HG02943 (cell line): ENCODE measurements at regions not wholly inside any gene's neighbourhood (a gene's known extent, or its start where the extent isn't known, plus 50 kb on each side); places are given as distances from the start of the nearest gene placed in this dataset.
"Not testable (repeated sequence)": the region's sequence is repeated elsewhere in the genome, so short reads cannot be mapped to it uniquely, and the experiment has no call there.

ENCODE experiments used
- ATAC-seq: cut with Tn5 transposase; IDR thresholded peaks from one replicate; pipeline ENCODE4 v1.9.1; 2021; ENCODE audit warnings: mild to moderate bottlenecking, low read depth, moderate library complexity; ENCODE audit not compliant: unreplicated experiment

DNA sequence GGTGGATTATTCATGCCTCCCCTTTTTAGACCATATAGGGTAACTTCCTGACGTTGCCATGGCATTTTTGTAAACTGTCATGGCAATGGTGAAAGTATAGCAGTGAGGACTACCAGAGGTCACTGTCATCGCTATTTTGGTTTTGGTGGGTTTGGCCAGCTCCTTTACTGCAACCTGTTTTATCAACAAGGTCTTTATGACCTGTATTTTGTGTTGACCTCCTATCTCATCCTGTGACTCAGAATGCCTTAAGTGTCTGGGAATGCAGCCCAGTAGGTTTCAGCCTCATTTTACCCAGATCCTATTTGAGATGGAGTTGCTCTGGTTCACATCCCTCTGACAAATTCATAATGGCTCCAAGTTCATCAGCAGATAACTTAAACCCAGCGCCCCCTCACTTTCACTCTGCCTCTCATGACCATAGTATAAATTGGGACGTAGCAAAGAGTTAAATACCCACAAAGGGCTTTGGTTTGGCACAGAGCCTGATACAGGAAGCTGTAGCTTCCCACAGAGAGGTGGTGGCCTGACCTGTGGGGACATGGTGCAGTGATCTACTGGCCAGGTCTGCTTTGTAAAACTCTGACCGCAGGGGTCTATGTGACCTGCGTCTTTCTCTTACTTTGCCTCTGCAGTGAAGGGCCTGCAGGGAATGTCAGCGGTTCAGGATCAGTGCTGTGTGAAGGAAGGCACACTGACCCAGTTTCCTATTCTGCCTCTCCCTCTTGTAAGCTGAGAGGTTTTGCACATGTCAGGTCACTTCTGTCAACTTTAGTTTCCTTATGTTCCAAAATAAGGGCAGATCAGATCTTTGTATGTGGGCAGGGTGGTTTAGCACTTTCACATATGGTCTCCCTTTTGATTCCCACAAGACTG, 78.1 kb upstream of the ZNF644 start:
- no peak for ATAC-seq

DNA sequence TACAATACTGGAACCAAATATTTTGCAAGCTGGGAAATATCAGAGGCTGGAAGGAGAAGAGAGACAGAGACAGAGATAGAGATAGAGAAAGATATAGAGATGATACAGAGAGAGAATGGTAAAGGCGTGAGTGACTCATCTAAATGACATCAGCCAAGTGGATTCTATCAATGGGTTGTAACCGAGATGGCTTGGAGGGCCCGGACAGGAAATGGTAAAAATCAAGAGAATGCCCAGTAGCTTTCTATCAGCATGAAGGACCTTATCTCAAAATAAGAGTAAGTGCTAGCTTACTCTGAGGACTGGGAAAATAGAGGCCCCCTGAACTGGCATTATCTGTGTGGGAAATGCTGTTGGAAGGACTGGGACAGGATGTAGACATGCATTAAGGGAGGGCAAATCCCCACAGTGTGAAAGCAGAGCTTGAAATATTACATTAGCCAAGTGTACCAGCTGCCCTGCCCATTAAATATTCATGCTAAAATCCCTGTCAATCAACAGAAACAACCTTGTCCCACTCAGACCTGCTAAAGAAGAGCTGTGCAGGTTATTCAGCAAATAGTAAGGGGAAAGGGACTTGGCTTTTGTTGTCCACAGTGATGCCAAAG, 76.6 kb upstream of the ZNF644 start:
- ATAC-seq: no peak

DNA sequence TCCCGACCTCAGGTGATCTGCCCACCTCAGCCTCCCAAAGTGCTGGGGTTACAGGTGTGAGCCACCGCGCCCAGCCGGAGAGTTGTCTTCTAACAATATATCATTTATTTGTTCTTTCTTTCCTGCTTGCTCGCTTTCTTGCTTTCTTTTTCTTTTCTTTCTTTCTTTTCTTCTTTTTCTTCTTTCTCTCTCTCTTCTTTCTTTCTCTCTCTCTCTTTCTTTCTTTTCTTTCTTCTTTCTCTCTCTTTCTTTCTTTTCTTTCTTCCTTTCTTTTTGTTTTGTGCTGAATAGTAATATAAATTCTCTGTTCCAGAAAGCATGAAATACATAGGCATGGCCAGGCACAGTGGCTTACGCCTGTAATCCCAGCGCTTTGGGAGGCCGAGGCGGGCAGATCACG, 73.5 kb upstream of the ZNF644 start:
- ATAC-seq: not testable (repeated sequence)

DNA sequence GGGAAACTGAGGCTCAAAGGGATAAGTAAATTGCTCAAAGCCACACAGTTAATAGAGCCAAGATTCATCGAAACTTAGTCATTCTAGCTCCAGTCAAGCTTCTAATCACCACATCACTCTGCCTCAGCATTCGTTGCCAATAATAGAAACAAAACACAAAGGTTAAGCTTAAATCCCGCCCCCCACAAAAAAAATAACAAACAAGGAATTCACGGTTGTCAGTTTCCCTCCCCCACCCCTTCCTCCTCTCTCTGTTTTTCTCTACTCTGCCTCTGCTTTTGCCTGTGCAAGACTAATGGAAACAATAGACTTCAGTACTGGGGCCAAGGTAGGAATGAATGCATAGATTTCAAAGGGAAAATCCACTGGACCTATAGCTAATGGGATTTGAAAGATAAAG, 70.7 kb upstream of the ZNF644 start:
- no peak for ATAC-seq

DNA sequence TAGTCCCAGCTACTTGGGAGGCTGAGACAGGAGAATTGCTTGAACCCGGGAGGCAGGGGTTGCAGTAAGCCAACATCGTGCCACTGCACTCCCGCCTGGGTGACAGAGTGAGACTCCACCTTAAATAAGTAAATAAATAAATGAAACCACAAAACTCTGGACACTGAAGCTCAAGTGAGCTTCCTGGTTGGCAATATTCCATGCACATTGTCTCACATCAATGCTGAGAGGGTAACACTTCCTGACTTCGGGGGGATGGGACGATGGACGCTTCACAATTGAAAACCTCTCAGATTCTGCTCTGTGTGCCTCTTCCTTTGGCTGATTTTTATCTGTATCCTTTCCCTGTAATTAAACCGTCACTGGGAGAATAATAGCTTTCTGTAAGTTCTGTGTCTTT, 70.0 kb upstream of the ZNF644 start:
- no peak for ATAC-seq

DNA sequence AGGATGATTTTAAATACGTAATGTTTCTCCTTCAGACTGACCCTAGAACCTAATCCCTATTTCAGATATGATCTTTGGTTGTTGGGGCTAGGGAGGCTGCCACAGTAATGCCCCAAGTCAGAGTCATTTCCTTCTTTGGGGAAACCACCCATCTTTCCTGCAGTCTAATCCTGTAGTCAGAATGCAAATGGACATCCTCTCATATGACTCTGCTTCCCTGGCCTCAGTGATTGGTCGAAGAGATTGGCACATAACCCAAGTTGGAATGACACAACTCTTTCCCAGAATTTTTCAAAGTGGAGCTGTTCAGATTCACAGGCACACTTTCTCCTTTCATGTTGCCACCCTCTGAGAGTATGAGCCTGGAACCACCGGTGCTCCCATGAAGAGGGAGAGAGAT, 58.8 kb upstream of the ZNF644 start:
- no peak for ATAC-seq

DNA sequence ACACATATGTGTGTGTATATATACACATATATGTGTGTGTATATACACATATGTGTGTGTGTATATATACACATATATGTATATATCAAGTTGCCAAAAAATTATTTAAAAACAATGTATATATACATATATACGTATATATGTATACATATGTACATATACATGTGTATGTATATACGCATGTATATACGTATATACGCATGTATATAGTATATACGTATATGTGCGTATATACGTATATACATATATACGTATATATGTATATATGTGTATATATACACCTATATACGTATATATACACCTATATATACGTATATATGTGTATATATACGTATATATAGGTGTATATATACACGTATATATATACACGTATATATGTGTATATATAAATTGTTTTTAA, 57.0 kb upstream of the ZNF644 start:
- ATAC-seq: no peak

DNA sequence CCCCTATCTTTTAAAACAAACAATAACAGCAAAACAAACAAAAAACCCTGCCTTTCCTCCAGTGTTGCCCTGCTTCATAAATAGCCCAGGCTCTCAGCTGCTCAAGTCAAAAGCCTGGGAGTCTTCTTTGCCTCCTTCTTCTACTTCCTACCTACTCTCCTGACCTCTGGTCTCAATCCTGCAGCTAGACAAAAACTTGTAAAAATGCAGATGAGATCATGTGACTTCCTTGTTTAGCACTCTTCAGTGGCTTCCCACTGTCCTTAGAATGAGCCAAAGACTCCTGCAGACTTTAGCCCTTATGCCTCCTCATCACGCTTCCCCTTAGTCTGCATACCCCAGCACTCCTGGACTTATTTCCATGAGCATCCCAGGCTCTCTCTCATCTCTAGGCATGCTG, 55.0 kb upstream of the ZNF644 start:
- ATAC-seq: no peak

DNA sequence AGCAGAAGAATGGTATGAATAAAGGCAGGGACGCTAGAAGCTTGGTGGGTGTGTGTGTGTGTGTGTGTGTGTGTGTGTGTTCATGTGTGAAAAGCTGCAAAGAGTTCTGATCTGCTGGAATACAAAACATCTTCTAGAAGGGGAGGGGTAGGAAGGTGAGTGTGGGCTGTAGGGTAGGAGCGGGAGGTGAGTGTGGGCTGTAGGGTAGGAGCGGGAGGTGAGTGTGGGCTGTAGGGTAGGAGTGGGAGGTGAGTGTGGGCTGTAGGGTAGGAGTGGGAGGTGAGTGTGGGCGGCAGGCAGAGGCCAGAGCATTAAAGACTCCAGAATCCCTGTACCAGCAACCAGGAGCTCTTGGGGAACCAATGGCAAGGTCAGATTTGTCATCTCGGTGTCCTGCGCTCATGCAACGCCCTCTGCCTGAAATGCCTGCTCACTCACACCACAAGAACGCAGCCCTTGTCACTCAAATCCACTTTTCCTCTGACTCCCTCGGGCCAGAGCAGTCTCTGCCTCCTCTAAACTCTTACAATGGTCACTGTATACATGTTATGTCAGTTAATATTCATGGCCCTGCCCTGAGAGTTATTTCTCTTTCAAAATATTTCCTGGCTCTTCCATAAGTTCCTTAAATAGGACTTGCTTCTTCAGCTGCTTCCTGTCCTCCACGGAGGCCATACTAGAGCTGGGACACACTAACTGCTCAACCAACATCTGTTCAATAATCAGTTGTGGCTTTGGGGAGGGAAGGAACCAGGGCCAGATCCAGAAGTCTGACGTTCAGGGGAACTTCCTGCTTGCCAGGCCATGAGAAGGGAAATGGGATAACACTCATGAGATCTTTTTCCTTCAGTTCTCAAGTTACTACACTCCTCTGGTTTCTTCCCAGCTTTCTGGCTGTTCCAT, 53.6 kb upstream of the ZNF644 start:
- no peak for ATAC-seq

DNA sequence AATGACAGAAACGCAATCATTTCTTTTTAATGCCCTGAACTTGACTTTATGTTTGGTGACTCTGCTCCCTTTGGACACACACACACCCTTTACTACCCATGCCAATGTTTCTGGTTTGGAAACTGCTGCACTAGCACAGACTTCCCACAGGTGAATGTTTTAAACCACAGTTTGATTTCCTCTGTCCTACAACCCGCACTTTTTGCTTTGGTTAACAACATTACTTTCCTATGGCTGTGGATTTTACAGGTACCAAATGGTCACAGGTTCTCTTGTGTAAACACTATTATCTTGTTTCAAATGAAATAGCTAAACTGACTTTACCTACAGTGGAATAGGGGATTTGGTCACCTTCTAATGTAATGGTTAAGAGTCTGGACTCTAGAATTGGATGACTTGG, 51.5 kb upstream of the ZNF644 start:
- no peak for ATAC-seq

DNA sequence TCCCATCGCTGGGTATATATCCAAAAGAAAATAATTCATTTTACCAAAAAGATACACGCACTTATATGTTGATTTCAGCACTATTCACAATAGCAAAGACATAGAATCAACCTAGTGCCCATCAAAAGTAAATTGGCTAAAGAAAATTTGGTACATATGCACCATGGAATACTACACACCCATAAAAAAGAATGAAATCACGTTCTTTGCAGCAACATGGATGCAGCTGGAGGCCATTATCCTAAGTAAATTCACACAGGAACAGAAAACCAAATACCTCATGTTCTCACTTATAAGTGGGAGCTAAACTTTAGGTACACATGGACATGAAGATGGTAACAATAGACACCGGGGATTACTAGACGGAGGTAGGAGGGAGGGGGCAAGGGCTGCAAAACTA, 50.0 kb upstream of the ZNF644 start:
- no peak for ATAC-seq
